ENCODE measurements at regions not wholly inside any gene's neighbourhood (a gene's known extent, or its start where the extent isn't known, plus 50 kb on each side); places are given as distances from the start of the nearest gene placed in this dataset.

- H3K4me3 Mint-ChIP-seq: no peak overlapping the region
- no peaks in the 10 kb centered on the region for H3K36me3 ChIP-seq (ENCODE audit: control insufficient read depth, insufficient read depth, low read length)
- no peaks in the 10 kb centered on the region for H3K27me3 ChIP-seq (ENCODE audit: control insufficient read depth, insufficient read depth, low read length)
- H3K9me3 Mint-ChIP-seq: no peaks in the 10 kb centered on the region
- ATAC-seq (peak; percentile 82 to 87 (median 85)), DNase-seq (peak; percentile 30 to 88)
- no peak for TF ChIP-seq CTCF (IDR thresholded peaks at IDR 0.05)
- peak overlapping the region; percentile 70 to 93 for H3K27ac Mint-ChIP-seq
- no peaks in the 10 kb centered on the region for H3K27me3 Mint-ChIP-seq (ENCODE audit: low read depth in 2 of 2)
- H3K9me3 ChIP-seq (ENCODE audit: control insufficient read depth, insufficient read depth, low read length): peaks cover 3% of the 10 kb centered on the region
- H3K4me1 Mint-ChIP-seq: peaks cover 23 to 49% of the 10 kb centered on the region in 2 donors
- peaks cover 25% of the 10 kb centered on the region for H3K4me1 ChIP-seq (ENCODE audit: control insufficient read depth, insufficient read depth, low read length)
- H3K36me3 Mint-ChIP-seq: no peaks in the 10 kb centered on the region
- peak overlapping the region; percentile 54 for H3K27ac ChIP-seq (ENCODE audit: low read length)
- no peak overlapping the region for H3K4me3 ChIP-seq (ENCODE audit: low read length)
- WGBS (ENCODE audit: insufficient coverage): 28% methylated on average over 6 of the region's 6 CpGs
- intact Hi-C loops (cut with micrococcal nuclease): loop anchor here (1.0 to 5.0 kb wide), 2 partner anchors 17 to 37 kb away; no protein-coding TSS in a partner anchor
Observed at GRCh38 chr2:234308813-234309195, 188.1 kb downstream of the ARL4C start.

- no peak for TF ChIP-seq CTCF (IDR thresholded peaks at IDR 0.05)
- no peaks in the 10 kb centered on the region for H3K9me3 Mint-ChIP-seq
- no peaks in the 10 kb centered on the region for H3K36me3 Mint-ChIP-seq
- peak overlapping the region; percentile 45 for H3K27ac ChIP-seq (ENCODE audit: low read length)
- H3K9me3 ChIP-seq (ENCODE audit: control insufficient read depth, insufficient read depth, low read length): peaks cover 3% of the 10 kb centered on the region
- peak overlapping the region; percentile 70 to 93 for H3K27ac Mint-ChIP-seq
- 98% methylated on average over 7 of the region's 7 CpGs for WGBS (ENCODE audit: insufficient coverage)
- H3K4me3 ChIP-seq (ENCODE audit: low read length): no peak overlapping the region
- peak in 1 of 3 donors; percentile 34 for ATAC-seq
- H3K36me3 ChIP-seq (ENCODE audit: control insufficient read depth, insufficient read depth, low read length): no peaks in the 10 kb centered on the region
- H3K4me1 Mint-ChIP-seq: peaks cover 18 to 45% of the 10 kb centered on the region in 2 donors
- peaks cover 21% of the 10 kb centered on the region for H3K4me1 ChIP-seq (ENCODE audit: control insufficient read depth, insufficient read depth, low read length)
- H3K27me3 Mint-ChIP-seq (ENCODE audit: low read depth in 2 of 2): no peaks in the 10 kb centered on the region
- H3K4me3 Mint-ChIP-seq: no peak overlapping the region
- DNase-seq: no peak
- intact Hi-C loops (cut with micrococcal nuclease): loop anchor here (1.0 to 5.0 kb wide), 2 partner anchors 16 to 36 kb away; no protein-coding TSS in a partner anchor
- no peaks in the 10 kb centered on the region for H3K27me3 ChIP-seq (ENCODE audit: control insufficient read depth, insufficient read depth, low read length)
Observed at GRCh38 chr2:234308073-234308812, 188.6 kb downstream of the ARL4C start.

GRCh38 chr2:234307322-234307961 is 189.4 kb downstream of the ARL4C start:
- peaks cover 3% of the 10 kb centered on the region for H3K9me3 ChIP-seq (ENCODE audit: control insufficient read depth, insufficient read depth, low read length)
- no peak for TF ChIP-seq CTCF (IDR thresholded peaks at IDR 0.05)
- Mint-ChIP-seq H3K4me3 (no peak overlapping the region), H3K9me3 (no peaks in the 10 kb centered on the region), H3K36me3 (no peaks in the 10 kb centered on the region), H3K27me3 (ENCODE audit: low read depth in 2 of 2) (no peaks in the 10 kb centered on the region), H3K4me1 (peaks cover 22 to 51% of the 10 kb centered on the region in 2 donors), H3K27ac (peak overlapping the region in 1 of 2 donors; percentile 93)
- H3K4me1 ChIP-seq (ENCODE audit: control insufficient read depth, insufficient read depth, low read length): peaks cover 19% of the 10 kb centered on the region
- intact Hi-C loops (cut with micrococcal nuclease): loop anchor here (5.0 kb wide), 1 partner anchor 35 kb away; no protein-coding TSS in a partner anchor
- H3K27ac ChIP-seq (ENCODE audit: low read length): no peak overlapping the region
- no peaks in the 10 kb centered on the region for H3K36me3 ChIP-seq (ENCODE audit: control insufficient read depth, insufficient read depth, low read length)
- DNase-seq (no peak), ATAC-seq (no peak)
- no peak overlapping the region for H3K4me3 ChIP-seq (ENCODE audit: low read length)
- 86% methylated on average over 4 of the region's 4 CpGs for WGBS (ENCODE audit: insufficient coverage)
- H3K27me3 ChIP-seq (ENCODE audit: control insufficient read depth, insufficient read depth, low read length): no peaks in the 10 kb centered on the region

Measured in natural killer cell (primary cell).